GM12878 (cell line): ENCODE measurements at regions not wholly inside any gene's neighbourhood (a gene's known extent, or its start where the extent isn't known, plus 50 kb on each side); places are given as distances from the start of the nearest gene placed in this dataset.

Experiments
- ATAC-seq: fragments of 200-7000 bp; cut with Tn5 transposase; 3 replicates; pipeline ENCODE4 v1.9.1; 2020; ENCODE audit warnings: mild to moderate bottlenecking, moderate library complexity
- BruUV-seq: library from RNA; stranded (reverse); fragments of 400-500 nt; replicated peaks from 2 replicates; lab custom pipeline; 2021; lab: Mats Ljungman, UMichigan
- CTCF ChIA-PET: fragments of 300-600 bp; sonication (Branson Sonifier 250); formaldehyde crosslinking; extraction: SDS; loops from one replicate; lab custom pipeline; 2021; ENCODE audit warnings: inconsistent platforms; lab: Yijun Ruan, JAX
- POLR2A ChIA-PET: fragments of 350-600 bp; formaldehyde crosslinking; extraction: SDS; loops from one replicate; lab custom pipeline; 2021; ENCODE audit warnings: inconsistent platforms; lab: Charles Lee
- RAD21 ChIA-PET: fragments of 300-600 bp; sonication (Branson Sonifier 250); formaldehyde crosslinking; loops from one replicate; lab custom pipeline; 2023; ENCODE audit warnings: antibody characterized with exemption; ENCODE audit not compliant: unreplicated experiment; lab: Charles Lee
- SMC1A ChIA-PET: fragments of 300-600 bp; sonication (Branson Sonifier 250); formaldehyde crosslinking; loops from one replicate; lab custom pipeline; 2023; ENCODE audit not compliant: unreplicated experiment, uncharacterized antibody; lab: Charles Lee
- DNase-seq: peaks from one replicate; pipeline ENCODE4 v3.0.0-alpha.2; 2011; ENCODE audit warnings: low read depth, low spot score
- FAIRE-seq: peaks from 3 replicates; lab custom pipeline; 2011; peaks lifted over from hg19 to GRCh38; lab: Jason Lieb, UNC
- H2AFZ ChIP-seq: 2 replicates; pipeline ENCODE4 v1.6.0; 2011; ENCODE audit warnings: low read depth, low read length, control low read depth; ENCODE audit not compliant: control insufficient read depth
- H3K27ac ChIP-seq: 2 replicates; pipeline ENCODE4 v1.5.1; 2011; ENCODE audit warnings: control low read depth; ENCODE audit not compliant: control insufficient read depth, insufficient read depth
- H3K27me3 ChIP-seq, 2 experiments: replicated peaks in 1 of 2; 2 replicates each; pipeline versions ENCODE4 v1.6.0 to v1.6.1; 2011; ENCODE audit warnings: low read length in 1 of 2; ENCODE audit not compliant: control insufficient read depth in 2 of 2, insufficient read depth in 2 of 2
- H3K36me3 ChIP-seq, 2 experiments: 2 replicates each; pipeline ENCODE4 v1.5.1; 2011; ENCODE audit warnings: low read length in 1 of 2; ENCODE audit not compliant: control insufficient read depth in 2 of 2, insufficient read depth in 2 of 2
- H3K4me1 ChIP-seq: 2 replicates; pipeline ENCODE4 v1.6.1; 2011; ENCODE audit warnings: mild to moderate bottlenecking, low read length, moderate library complexity, mixed read lengths; ENCODE audit not compliant: control insufficient read depth, insufficient read depth
- H3K4me2 ChIP-seq: 2 replicates; pipeline ENCODE4 v1.6.0; 2011; ENCODE audit warnings: control low read depth; ENCODE audit not compliant: control insufficient read depth, insufficient read depth
- H3K4me3 ChIP-seq: fragments of 200-600 bp; sonication (generic); 2 replicates; pipeline ENCODE4 v1.5.1; 2016
- H3K79me2 ChIP-seq: 2 replicates; pipeline ENCODE4 v1.6.0; 2011; ENCODE audit warnings: low read length; ENCODE audit not compliant: control insufficient read depth, insufficient read depth
- H3K9ac ChIP-seq: 2 replicates; pipeline ENCODE4 v1.8.0; 2011; ENCODE audit warnings: low read length, control low read depth, mixed read lengths; ENCODE audit not compliant: control insufficient read depth, insufficient read depth
- H3K9me3 ChIP-seq: replicated peaks from 3 replicates; pipeline ENCODE4 v1.5.1; 2011; ENCODE audit warnings: mild to moderate bottlenecking, low read length; ENCODE audit not compliant: control insufficient read depth, insufficient read depth
- H4K20me1 ChIP-seq: 2 replicates; pipeline ENCODE4 v1.6.0; 2011; ENCODE audit not compliant: control insufficient read depth, insufficient read depth
- BHLHE40 ChIP-seq, 2 experiments: fragments of 450-650 bp in 1 of 2; IDR thresholded peaks; 2 replicates each; pipeline ENCODE4 v1.6.1; 2011 to 2017; ENCODE audit warnings: low read depth in 2 of 2, borderline replicate concordance in 1 of 2, improper control_type of control experiment in 1 of 2, low read length in 1 of 2, mild to moderate bottlenecking in 1 of 2
- CTCF ChIP-seq, 3 experiments: IDR thresholded peaks in 2 of 3; conservative IDR thresholded peaks in 1 of 3; 2 replicates each; pipeline ENCODE4 v1.5.1; 2011; ENCODE audit warnings: low read depth in 3 of 3, low read length in 3 of 3, mild to moderate bottlenecking in 3 of 3, control low read depth in 2 of 3, moderate library complexity in 2 of 3, inconsistent platforms in 1 of 3, mixed read lengths in 1 of 3; ENCODE audit not compliant: control insufficient read depth in 2 of 3, insufficient read depth in 1 of 3; ENCODE audit errors: extremely low read depth in 1 of 3
- ELK1 ChIP-seq: IDR thresholded peaks from 2 replicates; pipeline ENCODE4 v1.6.1; 2012; ENCODE audit warnings: low read depth, low read length, improper control_type of control experiment
- HDAC6 ChIP-seq: fragments of 200-600 bp; sonication (generic); IDR thresholded peaks from one replicate; pipeline ENCODE4 v1.8.0; 2017; ENCODE audit warnings: antibody characterized with exemption; ENCODE audit not compliant: unreplicated experiment
- MTA2 ChIP-seq: fragments of 450-650 bp; IDR thresholded peaks from 2 replicates; pipeline ENCODE4 v1.6.1; 2016; ENCODE audit warnings: low read depth, mild to moderate bottlenecking, moderate library complexity
- MYC ChIP-seq: IDR thresholded peaks from 2 replicates; pipeline ENCODE4 v1.6.1; 2011; ENCODE audit warnings: mild to moderate bottlenecking, low read length, moderate library complexity, inconsistent platforms; ENCODE audit not compliant: insufficient read depth, insufficient replicate concordance, insufficient read length, severe bottlenecking
- PAX5 ChIP-seq: IDR thresholded peaks from 2 replicates; pipeline ENCODE4 v1.6.1; 2011; ENCODE audit warnings: low read depth, low read length, borderline replicate concordance
- PBX3 ChIP-seq: IDR thresholded peaks from 2 replicates; pipeline ENCODE4 v1.6.1; 2011; ENCODE audit warnings: mild to moderate bottlenecking, low read depth, low read length, moderate library complexity; ENCODE audit not compliant: insufficient replicate concordance
- POLR2AphosphoS2 ChIP-seq: IDR thresholded peaks from 2 replicates; pipeline ENCODE4 v1.6.1; 2011; ENCODE audit warnings: low read depth, mild to moderate bottlenecking, low read length, improper control_type of control experiment, moderate library complexity
- RBBP5 ChIP-seq: fragments of 200-600 bp; sonication (generic); conservative IDR thresholded peaks from 2 replicates; pipeline ENCODE4 v1.6.1; 2016
- SMC3 ChIP-seq: IDR thresholded peaks from 2 replicates; pipeline ENCODE4 v1.6.1; 2011; ENCODE audit warnings: low read length, improper control_type of control experiment, borderline replicate concordance
- SUZ12 ChIP-seq: fragments of 200-600 bp; sonication (generic); IDR thresholded peaks from one replicate; pipeline ENCODE4 v1.6.1; 2018; ENCODE audit warnings: antibody characterized with exemption, mild to moderate bottlenecking; ENCODE audit not compliant: unreplicated experiment
- TAF1 ChIP-seq: IDR thresholded peaks from 2 replicates; pipeline ENCODE4 v1.6.1; 2011; ENCODE audit warnings: mild to moderate bottlenecking, low read depth, low read length, borderline replicate concordance
- ZBTB40 ChIP-seq: fragments of 450-650 bp; IDR thresholded peaks from 2 replicates; pipeline ENCODE4 v1.6.1; 2016; ENCODE audit warnings: mild to moderate bottlenecking, moderate library complexity, borderline replicate concordance
- ZNF384 ChIP-seq: IDR thresholded peaks from 2 replicates; pipeline ENCODE4 v1.6.1; 2012; ENCODE audit warnings: low read depth, mild to moderate bottlenecking, low read length, improper control_type of control experiment, borderline replicate concordance
- WGBS: methylation state at CpG from one replicate; pipeline ENCODE4 v1.1.6; 2016; ENCODE audit warnings: low lambda C conversion rate; ENCODE audit not compliant: insufficient replicate concordance, insufficient coverage; ENCODE audit errors: missing lambda C conversion rate; 5-methylcytosine and 5-hydroxymethylcytosine counted together
- in situ Hi-C: fragments of 300-500 bp; cut with MboI; formaldehyde crosslinking; loops from 9 replicates; pipeline ENCODE4 v1.14.3; 2018; ENCODE audit warnings: mixed read lengths
- intact Hi-C: fragments of 100-400 bp; cut with micrococcal nuclease; formaldehyde crosslinking; loops from one replicate; pipeline ENCODE4 v1.14.2; 2022; ENCODE audit not compliant: unreplicated experiment

- SMC1A ChIA-PET, result no interaction called here
- Histone ChIP-seq H3K27me3 (no peaks in the 10 kb centered on the region; a peak in 3 of 4 replicates), H3K9me3 (no peaks in the 10 kb centered on the region), H3K4me3 (no peak overlapping the region), H3K79me2 (no peaks in the 10 kb centered on the region), H2AFZ (no peak overlapping the region), H4K20me1 (no peaks in the 10 kb centered on the region), H3K4me2 (no peak overlapping the region), H3K36me3 (no peaks in the 10 kb centered on the region), H3K4me1 (no peaks in the 10 kb centered on the region), H3K9ac (no peak overlapping the region), H3K27ac (no peak overlapping the region)
- ATAC-seq (no peak), FAIRE-seq (no peak), DNase-seq (no peak)
- CTCF ChIA-PET, result no interaction called here
- intact Hi-C loops, result no loop called here
- POLR2A ChIA-PET, result no interaction called here
- RAD21 ChIA-PET, result no interaction called here
- in situ Hi-C loops, result no loop called here
- WGBS, result 42% methylated on average over 1 of the region's 1 CpG
- no TSS peak for BruUV-seq
- TF ChIP-seq MTA2 (no peak), TAF1 (no peak), PAX5 (no peak), ZBTB40 (no peak), POLR2AphosphoS2 (no peak), RBBP5 (no peak), SUZ12 (no peak), CTCF (IDR thresholded peaks at IDR 0.05 in 2 of 3, conservative IDR thresholded peaks at IDR 0.05 in 1 of 3; ENCODE audit: control insufficient read depth in 2 of 3, extremely low read depth in 1 of 3, insufficient read depth in 1 of 3, low read depth in 3 of 3, low read length in 3 of 3) (no peak), HDAC6 (no peak), MYC (no peak), ELK1 (no peak), PBX3 (no peak), BHLHE40 (IDR thresholded peaks at IDR 0.05; ENCODE audit: borderline replicate concordance in 1 of 2, low read depth in 2 of 2, low read length in 1 of 2) (no peak), ZNF384 (no peak), SMC3 (no peak)
These were observed 67.4 kb downstream of the MRM1 start for GRCh38 chr17:36668824-36669223.
